ENCODE measurements at regions not wholly inside any gene's neighbourhood (a gene's known extent, or its start where the extent isn't known, plus 50 kb on each side); places are given as distances from the start of the nearest gene placed in this dataset.
"Not testable (repeated sequence)": the region's sequence is repeated elsewhere in the genome, so short reads cannot be mapped to it uniquely, and the experiment has no call there.

DNA sequence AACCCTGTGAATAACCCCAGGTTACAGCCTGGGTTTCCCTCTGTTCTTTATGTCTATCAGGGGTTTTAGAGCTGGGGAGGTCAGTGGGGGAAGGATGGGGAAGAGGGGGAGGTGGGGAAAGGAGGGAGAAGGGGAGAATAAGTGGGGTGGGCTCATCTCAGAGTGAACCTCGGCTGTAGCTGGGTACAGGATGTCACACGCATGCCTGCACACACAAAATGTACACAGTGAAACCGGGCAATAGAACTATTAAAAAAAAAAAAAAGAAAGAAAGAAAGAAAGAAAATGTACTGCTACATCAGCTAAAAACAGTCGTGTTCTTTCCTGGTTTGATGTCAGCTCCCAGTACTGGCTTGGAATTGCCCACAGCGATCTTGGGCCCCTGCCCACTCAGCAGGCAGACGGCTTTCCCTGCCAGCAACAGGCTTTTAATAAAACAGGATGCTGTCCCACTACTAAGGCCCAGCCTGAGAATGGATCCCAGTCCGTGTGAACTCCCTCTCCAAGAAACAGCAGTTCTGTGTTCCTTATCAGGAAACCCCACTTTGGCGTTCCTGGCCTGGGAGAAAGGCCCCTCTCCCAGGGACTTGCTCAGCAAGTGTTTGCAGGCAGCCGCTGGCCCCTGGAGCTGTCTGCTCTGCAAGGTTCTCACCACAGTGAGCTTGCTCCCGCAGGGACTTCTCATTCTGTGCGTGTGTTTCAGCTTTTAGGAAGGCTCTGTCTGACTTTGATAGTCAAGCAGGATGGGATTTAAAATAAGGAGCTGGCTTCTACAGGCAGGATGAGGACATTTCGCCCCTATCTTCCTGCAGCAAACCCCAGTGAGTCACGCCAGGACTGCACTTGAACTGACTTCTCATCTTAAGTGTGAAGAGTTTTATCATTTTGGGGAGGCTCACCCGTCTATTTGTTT, 225.6 kb downstream of the BCL2L11 start:
- H2BK5ac ChIP-seq (ENCODE audit: low read depth, low read length, poor library complexity, severe bottlenecking); H3K14ac ChIP-seq (replicated peaks; ENCODE audit: low read depth, low read length); H3K4me1 ChIP-seq (ENCODE audit: control insufficient read depth, insufficient read depth, low read length); H3K9me3 ChIP-seq (ENCODE audit: control insufficient read depth, insufficient read depth, low read length); H3K27me3 ChIP-seq (ENCODE audit: control insufficient read depth, insufficient read depth, low read length); H4K8ac ChIP-seq (ENCODE audit: low read depth in 2 of 2, low read length in 2 of 2); H4K5ac ChIP-seq (ENCODE audit: low read depth, low read length); POLR2A ChIA-PET (ENCODE audit: unreplicated experiment); H2BK20ac ChIP-seq (ENCODE audit: low read depth, low read length); H3K9me1 ChIP-seq (ENCODE audit: insufficient read depth, low read length); H3K18ac ChIP-seq (ENCODE audit: low read depth, low read length); H2AK9ac ChIP-seq (replicated peaks; ENCODE audit: low read depth, low read length, poor library complexity); CTCF ChIA-PET; intact Hi-C loops (cut with micrococcal nuclease); H4K91ac ChIP-seq (ENCODE audit: insufficient read depth, low read depth, low read length); dilution Hi-C loops (cut with HindIII; ENCODE audit: low sequenced_read_pairs, unreplicated experiment); H3K4me3 ChIP-seq (ENCODE audit: insufficient read depth, low read depth, low read length); BruUV-seq (replicated peaks); H3K4ac ChIP-seq (ENCODE audit: low read depth, low read length); H3K9ac ChIP-seq (ENCODE audit: low read depth, low read length); H3K56ac ChIP-seq (ENCODE audit: extremely low read depth, insufficient read depth, low read length); H4K20me1 ChIP-seq (ENCODE audit: insufficient read depth, low read length); H2BK15ac ChIP-seq (ENCODE audit: low read depth, low read length); in situ Hi-C loops (cut with MboI; ENCODE audit: low sequenced_read_pairs); H3K36me3 ChIP-seq (ENCODE audit: control insufficient read depth, insufficient read depth, low read length); H3K23ac ChIP-seq (ENCODE audit: low read depth, low read length); H2AK5ac ChIP-seq (ENCODE audit: low read depth, low read length); H3K79me1 ChIP-seq (ENCODE audit: low read depth in 1 of 2, low read length in 2 of 2); H2BK120ac ChIP-seq (ENCODE audit: low read depth, low read length); H2AFZ ChIP-seq (replicated peaks; ENCODE audit: low read length, poor library complexity): not testable (repeated sequence)
- DNase-seq (peak; percentile 37), ATAC-seq (ENCODE audit: low read depth) (peak; percentile 62)
- Histone ChIP-seq H3K27ac (ENCODE audit: insufficient read depth, low read length) (peak overlapping the region; percentile 59; the same call in 1 of the 2 replicates), H3K4me2 (ENCODE audit: low read depth, low read length) (peak overlapping the region; percentile 19; the same call in 1 of the 2 replicates)
- WGBS, 2 experiments (ENCODE audit: extremely low coverage in 2 of 2, insufficient read length in 1 of 2) = no CpG with 5 or more reads among the region's 14 CpGs

- H4K91ac ChIP-seq (ENCODE audit: insufficient read depth, low read depth, low read length); H2BK20ac ChIP-seq (ENCODE audit: low read depth, low read length); H3K36me3 ChIP-seq (ENCODE audit: control insufficient read depth, insufficient read depth, low read length); H3K27ac ChIP-seq (ENCODE audit: insufficient read depth, low read length); H2BK15ac ChIP-seq (ENCODE audit: low read depth, low read length); H2BK5ac ChIP-seq (ENCODE audit: low read depth, low read length, poor library complexity, severe bottlenecking); H3K4ac ChIP-seq (ENCODE audit: low read depth, low read length); H3K79me1 ChIP-seq (ENCODE audit: low read depth in 1 of 2, low read length in 2 of 2); in situ Hi-C loops (cut with MboI; ENCODE audit: low sequenced_read_pairs); CTCF ChIA-PET; H3K9ac ChIP-seq (ENCODE audit: low read depth, low read length); H3K56ac ChIP-seq (ENCODE audit: extremely low read depth, insufficient read depth, low read length); H3K23ac ChIP-seq (ENCODE audit: low read depth, low read length); DNase-seq; H2AFZ ChIP-seq (replicated peaks; ENCODE audit: low read length, poor library complexity); dilution Hi-C loops (cut with HindIII; ENCODE audit: low sequenced_read_pairs, unreplicated experiment); H3K4me2 ChIP-seq (ENCODE audit: low read depth, low read length); H4K8ac ChIP-seq (ENCODE audit: low read depth in 2 of 2, low read length in 2 of 2); H4K5ac ChIP-seq (ENCODE audit: low read depth, low read length); BruUV-seq (replicated peaks); H3K14ac ChIP-seq (replicated peaks; ENCODE audit: low read depth, low read length); H3K4me1 ChIP-seq (ENCODE audit: control insufficient read depth, insufficient read depth, low read length); H2BK120ac ChIP-seq (ENCODE audit: low read depth, low read length); H3K9me1 ChIP-seq (ENCODE audit: insufficient read depth, low read length); POLR2A ChIA-PET (ENCODE audit: unreplicated experiment); H2AK9ac ChIP-seq (replicated peaks; ENCODE audit: low read depth, low read length, poor library complexity); intact Hi-C loops (cut with micrococcal nuclease); H2AK5ac ChIP-seq (ENCODE audit: low read depth, low read length); H3K4me3 ChIP-seq (ENCODE audit: insufficient read depth, low read depth, low read length); H3K18ac ChIP-seq (ENCODE audit: low read depth, low read length); H3K27me3 ChIP-seq (ENCODE audit: control insufficient read depth, insufficient read depth, low read length); H3K9me3 ChIP-seq (ENCODE audit: control insufficient read depth, insufficient read depth, low read length); H4K20me1 ChIP-seq (ENCODE audit: insufficient read depth, low read length): not testable (repeated sequence)
- WGBS, 2 experiments (ENCODE audit: extremely low coverage in 2 of 2, insufficient read length in 1 of 2) = no CpG with 5 or more reads among the region's 1 CpG
- ATAC-seq (ENCODE audit: low read depth) = peak; percentile 39
Observed at GRCh38 chr2:111347695-111348094, 227.0 kb downstream of the BCL2L11 start.
